CD8-positive, alpha-beta memory T cell (primary cell): ENCODE measurements at regions not wholly inside any gene's neighbourhood (a gene's known extent, or its start where the extent isn't known, plus 50 kb on each side); places are given as distances from the start of the nearest gene placed in this dataset.
"Not testable (repeated sequence)": the region's sequence is repeated elsewhere in the genome, so short reads cannot be mapped to it uniquely, and the experiment has no call there.

Source experiments
- CTCF ChIA-PET: fragments of 350-600 bp; sonication (Branson Sonifier 250); formaldehyde crosslinking; loops from one replicate; lab custom pipeline; 2021; ENCODE audit warnings: antibody characterized with exemption; lab: Charles Lee
- POLR2A ChIA-PET: fragments of 350-600 bp; sonication (Branson Sonifier 250); formaldehyde crosslinking; loops from one replicate; lab custom pipeline; 2021; ENCODE audit warnings: antibody characterized with exemption; lab: Charles Lee
- DNase-seq, 5 donors: peaks; one replicate each; pipeline versions ENCODE4 v3.0.0 to v3.0.0-alpha.2; 2020 to 2022; ENCODE audit warnings: mixed read lengths in 1 of 5
- H3K27ac ChIP-seq: one replicate; pipeline ENCODE4 v1.7.0; 2013; ENCODE audit warnings: low read depth, mild to moderate bottlenecking, low read length, moderate library complexity
- H3K27me3 ChIP-seq: 2 replicates; pipeline ENCODE4 v1.7.0; 2013; ENCODE audit warnings: low read length, mild to moderate bottlenecking; ENCODE audit not compliant: insufficient read depth, poor library complexity, severe bottlenecking
- H3K36me3 ChIP-seq: 2 replicates; pipeline ENCODE4 v1.7.0; 2013; ENCODE audit warnings: mild to moderate bottlenecking, low read length, moderate library complexity; ENCODE audit not compliant: insufficient read depth
- H3K4me1 ChIP-seq: 2 replicates; pipeline ENCODE4 v1.7.0; 2013; ENCODE audit warnings: mild to moderate bottlenecking, low read length, moderate library complexity; ENCODE audit not compliant: insufficient read depth
- H3K4me3 ChIP-seq: 2 replicates; pipeline ENCODE4 v1.7.0; 2013; ENCODE audit warnings: mild to moderate bottlenecking, low read length
- H3K9me3 ChIP-seq: 2 replicates; pipeline ENCODE4 v1.7.0; 2013; ENCODE audit warnings: mild to moderate bottlenecking, low read length
- H3K27ac Mint-ChIP-seq, 8 donors: one replicate each; pipeline ENCODE4 v1.8.0; 2020 to 2021; ENCODE audit warnings: mixed read lengths in 8 of 8, mild to moderate bottlenecking in 6 of 8, inconsistent platforms in 3 of 8, moderate library complexity in 3 of 8
- H3K27me3 Mint-ChIP-seq, 2 donors: one replicate each; pipeline ENCODE4 v1.8.0; 2020 to 2021; ENCODE audit warnings: mixed read lengths in 2 of 2, mild to moderate bottlenecking in 1 of 2, moderate library complexity in 1 of 2
- H3K36me3 Mint-ChIP-seq, 3 donors: one replicate each; pipeline ENCODE4 v1.8.0; 2020 to 2021; ENCODE audit warnings: mixed read lengths in 3 of 3, inconsistent platforms in 1 of 3, mild to moderate bottlenecking in 1 of 3
- H3K4me1 Mint-ChIP-seq, 3 donors: one replicate each; pipeline ENCODE4 v1.8.0; 2020 to 2021; ENCODE audit warnings: mixed read lengths in 3 of 3, inconsistent platforms in 1 of 3, mild to moderate bottlenecking in 1 of 3
- H3K4me3 Mint-ChIP-seq, 7 donors: one replicate each; pipeline ENCODE4 v1.8.0; 2020 to 2021; ENCODE audit warnings: mixed read lengths in 7 of 7, mild to moderate bottlenecking in 6 of 7, moderate library complexity in 4 of 7, inconsistent platforms in 2 of 7
- H3K9me3 Mint-ChIP-seq, 5 donors: one replicate each; pipeline ENCODE4 v1.8.0; 2020 to 2022; ENCODE audit warnings: mixed read lengths in 5 of 5, mild to moderate bottlenecking in 3 of 5, moderate library complexity in 2 of 5, inconsistent platforms in 1 of 5

GRCh38 chr11:57047610-57048009 lies 58.9 kb downstream of the OR5AK2 start:
- Mint-ChIP-seq H3K4me1 (no peaks in the 10 kb centered on the region), H3K27ac (no peak overlapping the region), H3K36me3 (no peaks in the 10 kb centered on the region), H3K9me3 (peaks cover 6 to 13% (median 8%) of the 10 kb centered on the region in 5 donors), H3K27me3 (no peaks in the 10 kb centered on the region), H3K4me3 (no peak overlapping the region)
- Histone ChIP-seq H3K27ac (no peak overlapping the region), H3K4me1 (no peaks in the 10 kb centered on the region), H3K4me3 (no peak overlapping the region), H3K27me3 (no peaks in the 10 kb centered on the region), H3K36me3 (no peaks in the 10 kb centered on the region), H3K9me3 (no peaks in the 10 kb centered on the region)
- DNase-seq: no peak
- CTCF ChIA-PET: no interaction called here
- POLR2A ChIA-PET: no interaction called here

GRCh38 chr11:57049749-57050148 lies 61.0 kb downstream of the OR5AK2 start:
- no peaks in the 10 kb centered on the region for H3K36me3 ChIP-seq
- ChIA-PET CTCF (no interaction called here), POLR2A (no interaction called here)
- no peaks in the 10 kb centered on the region for H3K27me3 ChIP-seq
- H3K9me3 Mint-ChIP-seq: peaks cover 3 to 13% (median 8%) of the 10 kb centered on the region in 5 donors
- no peaks in the 10 kb centered on the region for H3K9me3 ChIP-seq
- no peaks in the 10 kb centered on the region for H3K4me1 Mint-ChIP-seq
- no peak overlapping the region for H3K27ac Mint-ChIP-seq
- H3K4me3 ChIP-seq: no peak overlapping the region
- no peaks in the 10 kb centered on the region for H3K27me3 Mint-ChIP-seq
- DNase-seq: no peak
- no peak overlapping the region for H3K27ac ChIP-seq
- H3K4me1 ChIP-seq: no peaks in the 10 kb centered on the region
- no peak overlapping the region for H3K4me3 Mint-ChIP-seq
- H3K36me3 Mint-ChIP-seq: no peaks in the 10 kb centered on the region

GRCh38 chr11:57054817-57055216 lies 66.1 kb downstream of the OR5AK2 start:
- Histone ChIP-seq H3K9me3 (no peaks in the 10 kb centered on the region), H3K4me1 (no peaks in the 10 kb centered on the region), H3K36me3 (no peaks in the 10 kb centered on the region), H3K4me3 (no peak overlapping the region), H3K27ac (no peak overlapping the region), H3K27me3 (no peaks in the 10 kb centered on the region)
- H3K27ac Mint-ChIP-seq: no peak overlapping the region
- no peak for DNase-seq
- no peaks in the 10 kb centered on the region for H3K36me3 Mint-ChIP-seq
- peaks cover 0 to 1% of the 10 kb centered on the region in 2 donors for H3K27me3 Mint-ChIP-seq
- no peaks in the 10 kb centered on the region for H3K4me1 Mint-ChIP-seq
- CTCF ChIA-PET: interaction anchor here (1.4 kb wide), 1 partner anchor 22 kb away, joined by 3 read pairs; no protein-coding TSS in a partner anchor
- POLR2A ChIA-PET: no interaction called here
- H3K4me3 Mint-ChIP-seq: no peak overlapping the region
- peaks cover 2 to 10% (median 7%) of the 10 kb centered on the region in 5 donors for H3K9me3 Mint-ChIP-seq

GRCh38 chr11:57055744-57056143 lies 67.0 kb downstream of the OR5AK2 start:
- no peaks in the 10 kb centered on the region for H3K9me3 ChIP-seq
- H3K27me3 ChIP-seq: no peaks in the 10 kb centered on the region
- H3K27ac Mint-ChIP-seq: no peak overlapping the region
- H3K4me3 Mint-ChIP-seq: no peak overlapping the region
- H3K36me3 ChIP-seq: no peaks in the 10 kb centered on the region
- peaks cover 0 to 1% of the 10 kb centered on the region in 2 donors for H3K27me3 Mint-ChIP-seq
- H3K9me3 Mint-ChIP-seq: peaks cover 3 to 10% (median 5%) of the 10 kb centered on the region in 5 donors
- no peak overlapping the region for H3K4me3 ChIP-seq
- CTCF ChIA-PET: no interaction called here
- H3K27ac ChIP-seq: no peak overlapping the region
- H3K36me3 Mint-ChIP-seq: no peaks in the 10 kb centered on the region
- DNase-seq: no peak
- POLR2A ChIA-PET: no interaction called here
- no peaks in the 10 kb centered on the region for H3K4me1 ChIP-seq
- no peaks in the 10 kb centered on the region for H3K4me1 Mint-ChIP-seq

- no peaks in the 10 kb centered on the region for H3K36me3 ChIP-seq
- CTCF ChIA-PET: no interaction called here
- no peaks in the 10 kb centered on the region for H3K4me1 Mint-ChIP-seq
- H3K9me3 ChIP-seq: no peaks in the 10 kb centered on the region
- peaks cover 3 to 16% (median 9%) of the 10 kb centered on the region in 5 donors for H3K9me3 Mint-ChIP-seq
- H3K36me3 Mint-ChIP-seq: no peaks in the 10 kb centered on the region
- H3K27me3 Mint-ChIP-seq: peaks cover 0 to 1% of the 10 kb centered on the region in 2 donors
- H3K4me1 ChIP-seq: no peaks in the 10 kb centered on the region
- no peak overlapping the region for H3K4me3 ChIP-seq
- DNase-seq: no peak
- no peak overlapping the region for H3K27ac Mint-ChIP-seq
- H3K27ac ChIP-seq: no peak overlapping the region
- H3K4me3 Mint-ChIP-seq: no peak overlapping the region
- POLR2A ChIA-PET: no interaction called here
- H3K27me3 ChIP-seq: no peaks in the 10 kb centered on the region
Measured at GRCh38 chr11:57056735-57057134, 68.0 kb downstream of the OR5AK2 start.

- Histone ChIP-seq H3K36me3 (no peaks in the 10 kb centered on the region), H3K4me1 (no peaks in the 10 kb centered on the region), H3K4me3 (no peak overlapping the region), H3K9me3 (no peaks in the 10 kb centered on the region), H3K27me3 (no peaks in the 10 kb centered on the region), H3K27ac (no peak overlapping the region)
- CTCF ChIA-PET: no interaction called here
- H3K27ac Mint-ChIP-seq: no peak overlapping the region
- DNase-seq: no peak
- POLR2A ChIA-PET: no interaction called here
- H3K36me3 Mint-ChIP-seq: no peaks in the 10 kb centered on the region
- H3K9me3 Mint-ChIP-seq: peaks cover 8 to 13% (median 11%) of the 10 kb centered on the region in 5 donors
- H3K4me1 Mint-ChIP-seq: no peaks in the 10 kb centered on the region
- H3K4me3 Mint-ChIP-seq: no peak overlapping the region
- H3K27me3 Mint-ChIP-seq: peaks cover 0 to 1% of the 10 kb centered on the region in 2 donors
Measured at GRCh38 chr11:57057561-57057960, 68.8 kb downstream of the OR5AK2 start.

- H3K4me1 ChIP-seq, CTCF ChIA-PET, DNase-seq: not testable (repeated sequence)
Measured at GRCh38 chr11:57062957-57063356, 74.2 kb downstream of the OR5AK2 start.

GRCh38 chr11:57069942-57070341 lies 81.2 kb downstream of the OR5AK2 start:
- CTCF ChIA-PET: no interaction called here

More at GRCh38 chr11:57062957-57063356, 74.2 kb downstream of the OR5AK2 start:
- H3K4me1 Mint-ChIP-seq, H3K27ac ChIP-seq, POLR2A ChIA-PET, H3K36me3 Mint-ChIP-seq, H3K4me3 ChIP-seq, H3K36me3 ChIP-seq, H3K27me3 Mint-ChIP-seq, H3K27me3 ChIP-seq, H3K9me3 ChIP-seq, H3K27ac Mint-ChIP-seq, H3K4me3 Mint-ChIP-seq: not testable (repeated sequence)
- peaks cover 14 to 18% (median 17%) of the 10 kb centered on the region in 5 donors for H3K9me3 Mint-ChIP-seq

More at GRCh38 chr11:57069942-57070341, 81.2 kb downstream of the OR5AK2 start:
- Mint-ChIP-seq H3K27ac (no peak overlapping the region), H3K4me3 (no peak overlapping the region), H3K4me1 (no peaks in the 10 kb centered on the region), H3K9me3 (peaks cover 0 to 12% (median 6%) of the 10 kb centered on the region in 5 donors), H3K36me3 (no peaks in the 10 kb centered on the region), H3K27me3 (peaks cover 0 to 1% of the 10 kb centered on the region in 2 donors)
- POLR2A ChIA-PET: no interaction called here
- Histone ChIP-seq H3K27ac (no peak overlapping the region), H3K4me3 (no peak overlapping the region), H3K4me1 (no peaks in the 10 kb centered on the region), H3K27me3 (no peaks in the 10 kb centered on the region), H3K9me3 (no peaks in the 10 kb centered on the region), H3K36me3 (no peaks in the 10 kb centered on the region)
- no peak for DNase-seq
